ENCODE measurements at regions not wholly inside any gene's neighbourhood (a gene's known extent, or its start where the extent isn't known, plus 50 kb on each side); places are given as distances from the start of the nearest gene placed in this dataset.

DNA sequence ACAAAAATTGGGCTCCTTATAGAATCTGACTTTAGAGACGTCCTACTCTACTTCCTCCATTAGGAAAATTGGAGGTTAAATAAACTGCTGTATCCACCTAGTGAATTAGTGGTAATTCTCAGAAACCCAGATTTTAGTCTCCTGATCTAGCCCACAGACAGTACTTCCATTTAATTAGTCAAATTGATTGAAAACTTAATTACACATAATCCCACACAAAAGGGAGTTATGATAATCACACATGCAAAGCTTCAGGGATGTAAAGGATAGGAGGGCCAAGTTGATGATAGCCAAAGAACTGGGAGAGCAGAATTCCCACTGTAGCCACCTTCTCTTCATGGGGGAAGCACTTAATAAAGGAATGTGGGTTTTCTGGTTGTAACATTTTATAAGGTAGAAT, 471.9 kb downstream of the TMEM182 start:
- TF ChIP-seq CTCF (IDR thresholded peaks at IDR 0.05; ENCODE audit: extremely low read depth, missing control alignments) = no peak
- no peak for DNase-seq (ENCODE audit: low spot score)

GRCh38 chr2:103235283-103235682, 473.5 kb downstream of the TMEM182 start:
- no peak for DNase-seq (ENCODE audit: low spot score)
- TF ChIP-seq CTCF (IDR thresholded peaks at IDR 0.05; ENCODE audit: extremely low read depth, missing control alignments) = no peak

DNA sequence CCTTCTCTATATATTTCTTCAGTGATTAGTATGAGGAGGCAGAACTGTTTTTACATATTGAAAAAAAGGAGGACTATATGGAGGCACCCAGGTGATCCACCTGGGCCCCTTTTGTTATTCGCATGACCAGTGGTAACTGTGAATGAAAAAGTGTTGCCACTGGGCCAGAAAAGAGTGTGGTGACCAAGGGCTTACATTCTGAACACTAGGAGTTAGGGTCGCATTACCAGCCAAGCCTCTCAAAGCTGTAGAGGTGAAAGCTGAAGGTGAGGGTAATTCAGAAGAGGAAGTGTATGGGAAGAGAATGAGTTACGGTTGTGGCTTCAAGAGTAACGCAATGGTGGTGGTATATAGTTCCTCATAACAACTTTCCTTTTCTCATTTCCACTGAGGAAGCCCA, 487.6 kb downstream of the TMEM182 start:
- TF ChIP-seq CTCF (IDR thresholded peaks at IDR 0.05; ENCODE audit: extremely low read depth, missing control alignments) = no peak
- no peak for DNase-seq (ENCODE audit: low spot score)

DNA sequence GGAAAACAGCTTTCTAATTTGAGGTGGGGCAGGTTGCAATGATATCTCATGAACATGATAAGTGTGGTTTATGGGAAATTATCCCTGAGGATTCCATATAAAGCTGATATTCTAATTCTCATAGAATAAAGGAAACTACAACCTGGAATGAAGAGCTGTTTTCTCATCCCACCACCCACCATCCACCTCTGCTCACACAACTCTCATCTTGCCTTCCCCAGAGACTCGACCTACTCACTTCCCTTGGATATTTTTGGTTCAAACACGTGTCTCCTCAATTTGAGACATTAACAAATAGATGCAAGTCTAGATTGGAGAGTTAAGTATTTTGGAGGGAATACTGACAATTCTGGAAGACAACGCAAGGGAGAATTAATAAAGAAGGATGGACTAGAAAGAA, 490.9 kb downstream of the TMEM182 start:
- DNase-seq (ENCODE audit: low spot score) = no peak
- no peak for TF ChIP-seq CTCF (IDR thresholded peaks at IDR 0.05; ENCODE audit: extremely low read depth, missing control alignments)

GRCh38 chr2:103254611-103255010, 492.8 kb downstream of the TMEM182 start:
- TF ChIP-seq CTCF (IDR thresholded peaks at IDR 0.05; ENCODE audit: extremely low read depth, missing control alignments) = no peak
- no peak for DNase-seq (ENCODE audit: low spot score)

- no peak for TF ChIP-seq CTCF (IDR thresholded peaks at IDR 0.05; ENCODE audit: extremely low read depth, missing control alignments)
- DNase-seq (ENCODE audit: low spot score) = no peak
Measured at GRCh38 chr2:103264058-103264768, 502.4 kb downstream of the TMEM182 start.

- DNase-seq (ENCODE audit: low spot score) = no peak
- TF ChIP-seq CTCF (IDR thresholded peaks at IDR 0.05; ENCODE audit: extremely low read depth, missing control alignments) = no peak
Measured at GRCh38 chr2:103265521-103265920, 503.7 kb downstream of the TMEM182 start.

Data from GM20000 (cell line).